IMR-90 (cell line): ENCODE measurements at regions not wholly inside any gene's neighbourhood (a gene's known extent, or its start where the extent isn't known, plus 50 kb on each side); places are given as distances from the start of the nearest gene placed in this dataset.

Source experiments
- ATAC-seq: fragments of 200-7000 bp; cut with Tn5 transposase; 2 replicates; pipeline ENCODE4 v1.9.1; 2020; ENCODE audit warnings: low read depth, mild to moderate bottlenecking, moderate library complexity
- BruUV-seq: library from RNA; stranded (reverse); fragments of 400-500 nt; replicated peaks from 2 replicates; lab custom pipeline; 2021; lab: Mats Ljungman, UMichigan
- CTCF ChIA-PET: fragments of 300-600 bp; formaldehyde crosslinking; extraction: SDS; loops from one replicate; lab custom pipeline; 2021; ENCODE audit warnings: antibody characterized with exemption; lab: Yijun Ruan, JAX
- POLR2A ChIA-PET: fragments of 300-600 bp; sonication (Branson Sonifier 250); formaldehyde crosslinking; loops from one replicate; lab custom pipeline; 2022; ENCODE audit warnings: antibody characterized with exemption; ENCODE audit not compliant: unreplicated experiment; lab: Charles Lee
- DNase-seq: peaks from one replicate; pipeline ENCODE4 v3.0.0; 2013
- H2AFZ ChIP-seq: replicated peaks from 2 replicates; pipeline ENCODE3; 2013; ENCODE audit warnings: low read length, mild to moderate bottlenecking; ENCODE audit not compliant: poor library complexity
- H2AK5ac ChIP-seq: 2 replicates; pipeline ENCODE4 v1.6.1; 2013; ENCODE audit warnings: low read depth, low read length, inconsistent platforms
- H2AK9ac ChIP-seq: replicated peaks from 2 replicates; pipeline ENCODE3; 2013; ENCODE audit warnings: mild to moderate bottlenecking, low read depth, low read length, moderate library complexity; ENCODE audit not compliant: poor library complexity
- H2BK120ac ChIP-seq: 2 replicates; pipeline ENCODE4 v1.6.1; 2013; ENCODE audit warnings: low read depth, low read length, inconsistent platforms
- H2BK15ac ChIP-seq: 3 replicates; pipeline ENCODE4 v1.6.1; 2013; ENCODE audit warnings: low read depth, low read length, inconsistent platforms
- H2BK20ac ChIP-seq: 2 replicates; pipeline ENCODE4 v1.6.1; 2013; ENCODE audit warnings: low read depth, mild to moderate bottlenecking, inconsistent platforms, low read length, moderate library complexity
- H2BK5ac ChIP-seq: 2 replicates; pipeline ENCODE4 v1.6.1; 2013; ENCODE audit warnings: mild to moderate bottlenecking, low read depth, low read length, inconsistent platforms; ENCODE audit not compliant: poor library complexity, severe bottlenecking
- H3K14ac ChIP-seq: replicated peaks from 2 replicates; pipeline ENCODE4 v1.6.1; 2013; ENCODE audit warnings: low read depth, low read length, inconsistent platforms
- H3K18ac ChIP-seq: 2 replicates; pipeline ENCODE4 v1.6.1; 2013; ENCODE audit warnings: low read depth, low read length, control low read depth
- H3K23ac ChIP-seq: 2 replicates; pipeline ENCODE4 v1.6.1; 2013; ENCODE audit warnings: low read depth, low read length, inconsistent platforms
- H3K27ac ChIP-seq: 2 replicates; pipeline ENCODE4 v1.5.1; 2013; ENCODE audit warnings: mild to moderate bottlenecking, control low read depth, low read length; ENCODE audit not compliant: insufficient read depth
- H3K27me3 ChIP-seq: 2 replicates; pipeline ENCODE4 v1.6.1; 2013; ENCODE audit warnings: low read length; ENCODE audit not compliant: control insufficient read depth, insufficient read depth
- H3K36me3 ChIP-seq: 2 replicates; pipeline ENCODE4 v1.6.1; 2013; ENCODE audit warnings: low read length, mixed read lengths; ENCODE audit not compliant: control insufficient read depth, insufficient read depth
- H3K4ac ChIP-seq: 2 replicates; pipeline ENCODE4 v1.6.1; 2013; ENCODE audit warnings: low read depth, low read length, inconsistent platforms
- H3K4me1 ChIP-seq: 2 replicates; pipeline ENCODE4 v1.6.1; 2013; ENCODE audit warnings: low read length, mixed read lengths; ENCODE audit not compliant: control insufficient read depth, insufficient read depth
- H3K4me2 ChIP-seq: 2 replicates; pipeline ENCODE4 v1.6.1; 2013; ENCODE audit warnings: low read depth, mild to moderate bottlenecking, control low read depth, low read length, moderate library complexity
- H3K4me3 ChIP-seq: 2 replicates; pipeline ENCODE4 v1.5.1; 2013; ENCODE audit warnings: low read depth, mild to moderate bottlenecking, control low read depth, low read length, moderate library complexity; ENCODE audit not compliant: insufficient read depth
- H3K56ac ChIP-seq: 2 replicates; pipeline ENCODE4 v1.6.1; 2013; ENCODE audit warnings: low read length, inconsistent platforms; ENCODE audit not compliant: insufficient read depth; ENCODE audit errors: extremely low read depth
- H3K79me1 ChIP-seq, 2 experiments: 2 replicates each; pipeline ENCODE4 v1.6.1; 2013; ENCODE audit warnings: low read length in 2 of 2, inconsistent platforms in 1 of 2, low read depth in 1 of 2
- H3K9ac ChIP-seq: 2 replicates; pipeline ENCODE4 v1.6.1; 2013; ENCODE audit warnings: low read depth, low read length, control low read depth
- H3K9me1 ChIP-seq: 2 replicates; pipeline ENCODE4 v1.6.1; 2013; ENCODE audit warnings: low read length, inconsistent platforms; ENCODE audit not compliant: insufficient read depth
- H3K9me3 ChIP-seq: 2 replicates; pipeline ENCODE4 v1.6.1; 2013; ENCODE audit warnings: low read length; ENCODE audit not compliant: control insufficient read depth, insufficient read depth
- H4K20me1 ChIP-seq: 2 replicates; pipeline ENCODE4 v1.6.1; 2013; ENCODE audit warnings: low read length, inconsistent platforms; ENCODE audit not compliant: insufficient read depth
- H4K5ac ChIP-seq: 2 replicates; pipeline ENCODE4 v1.6.1; 2013; ENCODE audit warnings: mild to moderate bottlenecking, low read depth, low read length, control low read depth
- H4K8ac ChIP-seq, 2 experiments: 2 replicates each; pipeline ENCODE4 v1.6.1; 2013; ENCODE audit warnings: low read depth in 2 of 2, low read length in 2 of 2, control low read depth in 1 of 2, inconsistent platforms in 1 of 2
- H4K91ac ChIP-seq: 2 replicates; pipeline ENCODE4 v1.6.1; 2013; ENCODE audit warnings: low read depth, low read length, inconsistent platforms; ENCODE audit not compliant: insufficient read depth
- BHLHE40 ChIP-seq: fragments of 150-350 bp; IDR thresholded peaks from 2 replicates; pipeline ENCODE4 v1.6.1; 2016; ENCODE audit warnings: mild to moderate bottlenecking, low read depth, low read length
- CEBPB ChIP-seq: IDR thresholded peaks from 2 replicates; pipeline ENCODE4 v1.6.1; 2012; ENCODE audit warnings: low read depth, low read length, improper control_type of control experiment
- CTCF ChIP-seq: conservative IDR thresholded peaks from 2 replicates; pipeline ENCODE4 v1.5.1; 2012; ENCODE audit warnings: mild to moderate bottlenecking, low read depth, low read length, improper control_type of control experiment
- MAFK ChIP-seq: IDR thresholded peaks from 2 replicates; pipeline ENCODE4 v1.6.1; 2012; ENCODE audit warnings: low read depth, low read length, improper control_type of control experiment
- MXI1 ChIP-seq: IDR thresholded peaks from 2 replicates; pipeline ENCODE4 v1.6.1; 2012; ENCODE audit warnings: low read depth, mild to moderate bottlenecking, low read length, moderate library complexity, borderline replicate concordance
- NFE2L2 ChIP-seq: fragments of 150-350 bp; IDR thresholded peaks from 2 replicates; pipeline ENCODE4 v1.6.1; 2016; ENCODE audit warnings: low read depth, mild to moderate bottlenecking, low read length
- POLR2A ChIP-seq: IDR thresholded peaks from 2 replicates; pipeline ENCODE4 v1.6.1; 2012; ENCODE audit warnings: mild to moderate bottlenecking, low read depth, low read length
- RAD21 ChIP-seq: IDR thresholded peaks from 2 replicates; pipeline ENCODE4 v1.6.1; 2012; ENCODE audit warnings: low read length, improper control_type of control experiment
- dilution Hi-C: fragments of 300-500 bp; cut with HindIII; formaldehyde crosslinking; loops from one replicate; pipeline ENCODE4 v1.14.3; 2018; ENCODE audit warnings: low sequenced_read_pairs; ENCODE audit not compliant: unreplicated experiment
- in situ Hi-C: fragments of 300-500 bp; cut with MboI; formaldehyde crosslinking; loops from 3 replicates; pipeline ENCODE4 v1.14.3; 2019; ENCODE audit warnings: low sequenced_read_pairs, inconsistent platforms, mixed read lengths
- intact Hi-C: fragments of 100-400 bp; cut with micrococcal nuclease; formaldehyde crosslinking; loops from 2 replicates; pipeline ENCODE4 v1.10.0; 2022

DNA sequence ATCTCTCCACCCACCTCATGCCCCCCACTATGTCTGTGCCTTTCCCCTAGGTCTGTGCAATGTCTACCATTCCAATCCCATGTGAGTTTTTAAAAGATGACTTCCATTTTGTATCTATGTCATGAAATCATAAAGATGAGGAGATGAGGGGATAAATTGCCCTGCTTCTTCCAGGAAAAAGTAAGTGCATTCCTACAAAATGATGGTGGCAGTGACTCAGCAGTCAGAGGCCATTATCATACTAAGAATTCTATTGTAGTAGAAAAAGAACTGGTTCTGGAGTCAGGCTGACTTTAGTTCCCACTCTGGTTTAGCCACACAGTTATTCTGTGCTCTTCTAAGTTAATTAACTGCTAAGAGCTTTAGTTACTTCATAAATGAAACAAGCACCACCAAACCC is 89.6 kb upstream of the API5 start:
- CTCF ChIA-PET, result no interaction called here
- BruUV-seq, result no TSS peak
- no peak overlapping the region for H3K27ac ChIP-seq

More for the DNA sequence above, 89.6 kb upstream of the API5 start:
- H3K9me3 ChIP-seq, result peaks cover 4% of the 10 kb centered on the region; the same call in 1 of the 2 replicates
- no peaks in the 10 kb centered on the region for H3K9me1 ChIP-seq
- H2BK20ac ChIP-seq, result no peak overlapping the region
- no peaks in the 10 kb centered on the region for H3K27me3 ChIP-seq
- in situ Hi-C loops, result no loop called here
- no peak overlapping the region for H2BK120ac ChIP-seq
- intact Hi-C loops, result no loop called here
- H3K4ac ChIP-seq, result no peak overlapping the region
- H2BK15ac ChIP-seq, result no peak overlapping the region
- no peak overlapping the region for H3K23ac ChIP-seq
- dilution Hi-C loops, result no loop called here
- H3K36me3 ChIP-seq, result no peaks in the 10 kb centered on the region
- H3K4me2 ChIP-seq, result no peak overlapping the region
- no peak overlapping the region for H3K56ac ChIP-seq
- no peaks in the 10 kb centered on the region for H4K20me1 ChIP-seq
- TF ChIP-seq CTCF, result no peak
- TF ChIP-seq RAD21, result no peak
- no peak for TF ChIP-seq POLR2A
- no peak for TF ChIP-seq NFE2L2
- no peak for TF ChIP-seq BHLHE40
- no peak for TF ChIP-seq MXI1
- no peak for TF ChIP-seq CEBPB
- no peak for TF ChIP-seq MAFK
- no peak overlapping the region for H2BK5ac ChIP-seq
- ATAC-seq, result no peak
- H3K9ac ChIP-seq, result no peak overlapping the region
- no peak overlapping the region for H3K4me3 ChIP-seq
- POLR2A ChIA-PET, result no interaction called here
- H3K18ac ChIP-seq, result no peak overlapping the region
- no peaks in the 10 kb centered on the region for H3K4me1 ChIP-seq
- H4K5ac ChIP-seq, result no peak overlapping the region
- no peak overlapping the region for H2AFZ ChIP-seq
- peak; percentile 2 for DNase-seq
- H3K14ac ChIP-seq, result no peak overlapping the region
- H3K79me1 ChIP-seq, result no peaks in the 10 kb centered on the region
- no peak overlapping the region for H4K8ac ChIP-seq
- no peak overlapping the region for H2AK9ac ChIP-seq
- H4K91ac ChIP-seq, result no peak overlapping the region
- no peak overlapping the region for H2AK5ac ChIP-seq
